ENCODE measurements at regions not wholly inside any gene's neighbourhood (a gene's known extent, or its start where the extent isn't known, plus 50 kb on each side); places are given as distances from the start of the nearest gene placed in this dataset.
"Not testable (repeated sequence)": the region's sequence is repeated elsewhere in the genome, so short reads cannot be mapped to it uniquely, and the experiment has no call there.

GRCh38 chr3:160047876-160048275 lies 59.2 kb downstream of the IL12A start:
- DNase-seq (ENCODE audit: low spot score) (no peak), FAIRE-seq (no peak)

- FAIRE-seq (no peak), DNase-seq (ENCODE audit: low spot score) (no peak)
Measured at GRCh38 chr3:160049038-160049437, 60.4 kb downstream of the IL12A start.

GRCh38 chr3:160049565-160049964 lies 60.9 kb downstream of the IL12A start:
- no peak for FAIRE-seq

GRCh38 chr3:160049988-160050387 lies 61.4 kb downstream of the IL12A start:
- no peak for FAIRE-seq

More at GRCh38 chr3:160049565-160049964, 60.9 kb downstream of the IL12A start:
- DNase-seq (ENCODE audit: low spot score), result no peak

GRCh38 chr3:160052385-160053047 lies 63.9 kb downstream of the IL12A start:
- peak; percentile 57 for FAIRE-seq
- DNase-seq (ENCODE audit: low spot score), result peak; percentile 17

More at GRCh38 chr3:160049988-160050387, 61.4 kb downstream of the IL12A start:
- DNase-seq (ENCODE audit: low spot score), result no peak

- FAIRE-seq (no peak), DNase-seq (ENCODE audit: low spot score) (no peak)
Measured at GRCh38 chr3:160053048-160053391, 64.4 kb downstream of the IL12A start.

- not testable (repeated sequence) for FAIRE-seq; DNase-seq (ENCODE audit: low spot score)
Measured at GRCh38 chr3:160054862-160055261, 66.2 kb downstream of the IL12A start.

GRCh38 chr3:160055659-160056058 lies 67.0 kb downstream of the IL12A start:
- no peak for DNase-seq (ENCODE audit: low spot score)
- FAIRE-seq, result no peak

GRCh38 chr3:160057331-160057730 lies 68.7 kb downstream of the IL12A start:
- DNase-seq (ENCODE audit: low spot score) (no peak), FAIRE-seq (no peak)

- no peak for DNase-seq (ENCODE audit: low spot score)
- no peak for FAIRE-seq
Measured at GRCh38 chr3:160060409-160061027, 71.9 kb downstream of the IL12A start.

GRCh38 chr3:160061525-160061924 lies 72.9 kb downstream of the IL12A start:
- FAIRE-seq, result no peak
- no peak for DNase-seq (ENCODE audit: low spot score)

- no peak for DNase-seq (ENCODE audit: low spot score)
- FAIRE-seq, result no peak
Measured at GRCh38 chr3:160065282-160065681, 76.6 kb downstream of the IL12A start.

GRCh38 chr3:160065786-160066185 lies 77.2 kb downstream of the IL12A start:
- FAIRE-seq (no peak), DNase-seq (ENCODE audit: low spot score) (no peak)

GRCh38 chr3:160069986-160070385 lies 81.4 kb downstream of the IL12A start:
- DNase-seq (ENCODE audit: low spot score) (no peak), FAIRE-seq (no peak)

GRCh38 chr3:160076519-160076918 lies 87.9 kb downstream of the IL12A start:
- no peak for DNase-seq (ENCODE audit: low spot score)
- no peak for FAIRE-seq

GRCh38 chr3:160078533-160078932 lies 89.9 kb downstream of the IL12A start:
- DNase-seq (ENCODE audit: low spot score) (no peak), FAIRE-seq (no peak)

- DNase-seq (ENCODE audit: low spot score), result no peak
- FAIRE-seq, result no peak
Measured at GRCh38 chr3:160081958-160082533, 93.4 kb downstream of the IL12A start.

GRCh38 chr3:160084998-160085397 lies 96.4 kb downstream of the IL12A start:
- FAIRE-seq, result no peak

GRCh38 chr3:160088492-160089137 lies 100.0 kb downstream of the IL12A start:
- DNase-seq (ENCODE audit: low spot score) (no peak), FAIRE-seq (no peak)

More at GRCh38 chr3:160084998-160085397, 96.4 kb downstream of the IL12A start:
- DNase-seq (ENCODE audit: low spot score), result no peak

- FAIRE-seq, result no peak
Measured at GRCh38 chr3:160090653-160091052, 102.0 kb downstream of the IL12A start.

GRCh38 chr3:160091441-160091840 lies 102.8 kb downstream of the IL12A start:
- FAIRE-seq, result no peak

More at GRCh38 chr3:160090653-160091052, 102.0 kb downstream of the IL12A start:
- no peak for DNase-seq (ENCODE audit: low spot score)

GRCh38 chr3:160092760-160093159 lies 104.1 kb downstream of the IL12A start:
- FAIRE-seq, result no peak
- DNase-seq (ENCODE audit: low spot score), result no peak

More at GRCh38 chr3:160091441-160091840, 102.8 kb downstream of the IL12A start:
- no peak for DNase-seq (ENCODE audit: low spot score)

All from RCC 7860 (cell line).